ENCODE measurements at regions not wholly inside any gene's neighbourhood (a gene's known extent, or its start where the extent isn't known, plus 50 kb on each side); places are given as distances from the start of the nearest gene placed in this dataset.

DNA sequence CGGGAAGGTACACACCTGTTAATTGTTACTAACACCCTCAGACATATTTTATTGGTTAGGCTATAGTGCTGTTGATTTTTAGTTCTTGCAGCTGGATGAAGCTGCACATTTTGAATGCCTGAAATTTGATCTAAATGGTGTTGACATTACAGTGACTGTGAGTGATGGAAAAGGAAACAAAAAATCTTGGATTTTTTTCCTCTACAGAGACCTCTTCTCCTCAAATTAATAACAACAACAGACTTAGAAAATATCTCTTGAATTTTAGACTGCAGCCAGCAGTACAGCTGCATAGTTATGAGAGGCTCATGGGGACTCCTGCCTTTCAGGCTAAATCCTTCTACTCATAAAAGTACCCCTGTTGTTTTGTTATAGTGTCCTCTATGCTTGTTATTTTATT, 500.5 kb upstream of the SPRY2 start (continued):
- TF ChIP-seq, protein P1, sequence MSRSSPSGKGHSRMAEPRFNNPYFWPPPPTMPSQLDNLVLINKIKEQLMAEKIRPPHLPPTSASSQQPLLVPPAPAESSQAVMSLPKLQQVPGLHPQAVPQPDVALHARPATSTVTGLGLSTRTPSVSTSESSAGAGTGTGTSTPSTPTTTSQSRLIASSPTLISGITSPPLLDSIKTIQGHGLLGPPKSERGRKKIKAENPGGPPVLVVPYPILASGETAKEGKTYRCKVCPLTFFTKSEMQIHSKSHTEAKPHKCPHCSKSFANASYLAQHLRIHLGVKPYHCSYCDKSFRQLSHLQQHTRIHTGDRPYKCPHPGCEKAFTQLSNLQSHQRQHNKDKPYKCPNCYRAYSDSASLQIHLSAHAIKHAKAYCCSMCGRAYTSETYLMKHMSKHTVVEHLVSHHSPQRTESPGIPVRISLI (tag by site-specific recombination; IDR thresholded peaks at IDR 0.05): no peak
- TF ChIP-seq, protein P2, sequence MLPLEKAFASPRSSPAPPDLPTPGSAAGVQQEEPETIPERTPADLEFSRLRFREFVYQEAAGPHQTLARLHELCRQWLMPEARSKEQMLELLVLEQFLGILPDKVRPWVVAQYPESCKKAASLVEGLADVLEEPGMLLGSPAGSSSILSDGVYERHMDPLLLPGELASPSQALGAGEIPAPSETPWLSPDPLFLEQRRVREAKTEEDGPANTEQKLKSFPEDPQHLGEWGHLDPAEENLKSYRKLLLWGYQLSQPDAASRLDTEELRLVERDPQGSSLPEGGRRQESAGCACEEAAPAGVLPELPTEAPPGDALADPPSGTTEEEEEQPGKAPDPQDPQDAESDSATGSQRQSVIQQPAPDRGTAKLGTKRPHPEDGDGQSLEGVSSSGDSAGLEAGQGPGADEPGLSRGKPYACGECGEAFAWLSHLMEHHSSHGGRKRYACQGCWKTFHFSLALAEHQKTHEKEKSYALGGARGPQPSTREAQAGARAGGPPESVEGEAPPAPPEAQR (tag by site-specific recombination; IDR thresholded peaks at IDR 0.05): no peak
- no peak for TF ChIP-seq ZNF16 (tag by site-specific recombination; IDR thresholded peaks at IDR 0.05; ENCODE audit: low read depth)
- TF ChIP-seq ZNF302 (tag by site-specific recombination; IDR thresholded peaks at IDR 0.05; ENCODE audit: low read depth): no peak
- TF ChIP-seq ZNF610 (tag by site-specific recombination; IDR thresholded peaks at IDR 0.05; ENCODE audit: borderline replicate concordance): no peak
- TF ChIP-seq ZNF549 (tag by site-specific recombination; IDR thresholded peaks at IDR 0.05): no peak
- TF ChIP-seq, protein P3, sequence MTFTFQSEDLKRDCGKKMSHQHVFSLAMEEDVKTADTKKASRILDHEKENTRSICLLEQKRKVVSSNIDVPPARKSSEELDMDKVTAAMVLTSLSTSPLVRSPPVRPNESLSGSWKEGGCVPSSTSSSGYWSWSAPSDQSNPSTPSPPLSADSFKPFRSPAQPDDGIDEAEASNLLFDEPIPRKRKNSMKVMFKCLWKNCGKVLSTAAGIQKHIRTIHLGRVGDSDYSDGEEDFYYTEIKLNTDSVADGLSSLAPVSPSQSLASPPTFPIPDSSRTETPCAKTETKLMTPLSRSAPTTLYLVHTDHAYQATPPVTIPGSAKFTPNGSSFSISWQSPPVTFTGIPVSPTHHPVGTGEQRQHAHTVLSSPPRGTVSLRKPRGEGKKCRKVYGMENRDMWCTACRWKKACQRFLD (tag by site-specific recombination; IDR thresholded peaks at IDR 0.05): no peak
- TF ChIP-seq RBAK (tag by site-specific recombination; IDR thresholded peaks at IDR 0.05): no peak
- TF ChIP-seq, protein P4, sequence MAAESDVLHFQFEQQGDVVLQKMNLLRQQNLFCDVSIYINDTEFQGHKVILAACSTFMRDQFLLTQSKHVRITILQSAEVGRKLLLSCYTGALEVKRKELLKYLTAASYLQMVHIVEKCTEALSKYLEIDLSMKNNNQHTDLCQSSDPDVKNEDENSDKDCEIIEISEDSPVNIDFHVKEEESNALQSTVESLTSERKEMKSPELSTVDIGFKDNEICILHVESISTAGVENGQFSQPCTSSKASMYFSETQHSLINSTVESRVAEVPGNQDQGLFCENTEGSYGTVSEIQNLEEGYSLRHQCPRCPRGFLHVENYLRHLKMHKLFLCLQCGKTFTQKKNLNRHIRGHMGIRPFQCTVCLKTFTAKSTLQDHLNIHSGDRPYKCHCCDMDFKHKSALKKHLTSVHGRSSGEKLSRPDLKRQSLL (tag by site-specific recombination; IDR thresholded peaks at IDR 0.05): no peak
- TF ChIP-seq ZNF19 (tag by site-specific recombination; IDR thresholded peaks at IDR 0.05; ENCODE audit: low read depth): no peak
- no peak for TF ChIP-seq ZNF830 (tag by site-specific recombination; IDR thresholded peaks at IDR 0.05; ENCODE audit: low read depth)
- no peak for TF ChIP-seq ZNF391 (tag by site-specific recombination; IDR thresholded peaks at IDR 0.05; ENCODE audit: borderline replicate concordance, low read depth)
- no peak for TF ChIP-seq SP7 (tag by site-specific recombination; IDR thresholded peaks at IDR 0.05)

DNA sequence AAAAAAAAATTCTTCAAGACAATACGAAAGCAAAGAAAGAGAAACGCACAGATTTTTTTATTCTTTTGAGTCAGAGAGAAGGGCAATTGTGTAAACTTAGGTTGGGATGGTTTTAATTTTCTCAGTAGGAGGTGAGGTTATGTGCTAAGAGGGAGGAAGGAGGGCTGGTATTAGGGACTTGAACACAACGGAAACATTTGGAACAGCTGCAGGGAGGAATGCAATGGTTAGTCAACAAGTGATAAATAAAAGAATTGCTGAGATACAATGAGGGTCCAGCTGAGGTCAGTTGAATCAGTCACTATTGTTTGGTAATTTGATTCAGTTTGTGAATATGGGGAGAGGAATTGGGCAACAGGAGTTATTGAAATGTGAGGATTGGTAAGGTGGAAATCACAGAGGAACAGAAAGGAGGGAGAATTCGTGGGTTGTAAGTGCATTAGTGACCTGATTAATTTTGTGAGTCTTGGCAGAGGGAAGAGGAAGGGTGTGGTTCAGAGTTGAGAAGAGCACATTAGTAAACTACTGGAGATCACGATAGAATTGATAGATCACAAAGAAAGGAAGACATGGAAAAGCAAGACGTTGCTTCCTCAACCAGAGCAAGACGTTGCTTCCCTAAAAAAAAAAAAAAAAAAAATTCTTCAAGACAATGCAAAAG, 499.5 kb upstream of the SPRY2 start:
- peak; percentile 59; the same call in 1 of the 2 replicates for TF ChIP-seq TRIM28 (IDR thresholded peaks at IDR 0.05; ENCODE audit: borderline replicate concordance, low read length)
- TF ChIP-seq ZNF514 (tag by site-specific recombination; IDR thresholded peaks at IDR 0.05): no peak
- Histone ChIP-seq H3K36me3 (ENCODE audit: control insufficient read depth in 2 of 2, insufficient read depth in 1 of 2, low read length in 2 of 2) (no peaks in the 10 kb centered on the region), H3K27ac (ENCODE audit: extremely low read depth, low read depth, low read length) (no peak overlapping the region), H3K9me3 (ENCODE audit: control insufficient read depth, insufficient read depth, low read depth, low read length) (no peaks in the 10 kb centered on the region), H3K4me3 (ENCODE audit: low read depth, low read length) (no peak overlapping the region), H3K4me1 (ENCODE audit: control insufficient read depth, insufficient read depth, low read length) (no peaks in the 10 kb centered on the region)
- CTCF ChIA-PET: no interaction called here
- POLR2A ChIA-PET: no interaction called here

DNA sequence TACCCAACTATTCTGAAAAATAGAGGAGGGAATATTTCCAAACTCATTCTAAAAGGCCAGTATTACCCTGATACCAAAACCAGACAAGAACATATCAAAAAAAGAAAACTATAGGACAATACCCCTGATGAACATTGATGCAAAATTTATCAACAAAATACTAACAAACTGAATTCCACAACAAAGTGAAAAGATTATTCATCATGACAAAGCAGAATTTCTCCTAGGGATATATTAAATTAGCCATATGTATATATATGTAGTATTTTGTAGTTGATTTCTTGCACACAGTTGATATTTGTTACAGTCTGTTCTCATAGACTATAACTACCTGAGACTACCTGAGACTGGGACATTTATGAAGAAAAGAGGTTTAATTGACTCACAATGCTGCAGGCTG, 495.0 kb upstream of the SPRY2 start:
- CTCF ChIA-PET: no interaction called here
- TF ChIP-seq, protein P5, sequence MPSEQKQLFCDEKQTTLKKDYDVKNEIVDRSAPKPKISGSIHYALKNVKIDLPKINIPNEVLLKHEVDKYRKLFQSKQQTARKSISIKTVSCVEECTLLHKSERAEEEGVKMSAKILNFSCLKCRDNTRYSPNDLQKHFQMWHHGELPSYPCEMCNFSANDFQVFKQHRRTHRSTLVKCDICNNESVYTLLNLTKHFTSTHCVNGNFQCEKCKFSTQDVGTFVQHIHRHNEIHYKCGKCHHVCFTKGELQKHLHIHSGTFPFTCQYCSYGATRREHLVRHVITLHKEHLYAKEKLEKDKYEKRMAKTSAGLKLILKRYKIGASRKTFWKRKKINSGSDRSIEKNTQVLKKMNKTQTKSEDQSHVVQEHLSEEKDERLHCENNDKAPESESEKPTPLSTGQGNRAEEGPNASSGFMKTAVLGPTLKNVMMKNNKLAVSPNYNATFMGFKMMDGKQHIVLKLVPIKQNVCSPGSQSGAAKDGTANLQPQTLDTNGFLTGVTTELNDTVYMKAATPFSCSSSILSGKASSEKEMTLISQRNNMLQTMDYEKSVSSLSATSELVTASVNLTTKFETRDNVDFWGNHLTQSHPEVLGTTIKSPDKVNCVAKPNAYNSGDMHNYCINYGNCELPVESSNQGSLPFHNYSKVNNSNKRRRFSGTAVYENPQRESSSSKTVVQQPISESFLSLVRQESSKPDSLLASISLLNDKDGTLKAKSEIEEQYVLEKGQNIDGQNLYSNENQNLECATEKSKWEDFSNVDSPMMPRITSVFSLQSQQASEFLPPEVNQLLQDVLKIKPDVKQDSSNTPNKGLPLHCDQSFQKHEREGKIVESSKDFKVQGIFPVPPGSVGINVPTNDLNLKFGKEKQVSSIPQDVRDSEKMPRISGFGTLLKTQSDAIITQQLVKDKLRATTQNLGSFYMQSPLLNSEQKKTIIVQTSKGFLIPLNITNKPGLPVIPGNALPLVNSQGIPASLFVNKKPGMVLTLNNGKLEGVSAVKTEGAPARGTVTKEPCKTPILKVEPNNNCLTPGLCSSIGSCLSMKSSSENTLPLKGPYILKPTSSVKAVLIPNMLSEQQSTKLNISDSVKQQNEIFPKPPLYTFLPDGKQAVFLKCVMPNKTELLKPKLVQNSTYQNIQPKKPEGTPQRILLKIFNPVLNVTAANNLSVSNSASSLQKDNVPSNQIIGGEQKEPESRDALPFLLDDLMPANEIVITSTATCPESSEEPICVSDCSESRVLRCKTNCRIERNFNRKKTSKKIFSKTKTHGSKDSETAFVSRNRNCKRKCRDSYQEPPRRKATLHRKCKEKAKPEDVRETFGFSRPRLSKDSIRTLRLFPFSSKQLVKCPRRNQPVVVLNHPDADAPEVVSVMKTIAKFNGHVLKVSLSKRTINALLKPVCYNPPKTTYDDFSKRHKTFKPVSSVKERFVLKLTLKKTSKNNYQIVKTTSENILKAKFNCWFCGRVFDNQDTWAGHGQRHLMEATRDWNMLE (tag by site-specific recombination; conservative IDR thresholded peaks at IDR 0.05; ENCODE audit: low read depth): no peak
- TF ChIP-seq ZSCAN30 (tag by site-specific recombination; IDR thresholded peaks at IDR 0.05) (no peak), GLI2 (tag by site-specific recombination; IDR thresholded peaks at IDR 0.05; ENCODE audit: borderline replicate concordance, low read depth) (no peak), ZNF341 (tag by site-specific recombination; IDR thresholded peaks at IDR 0.05; ENCODE audit: low read depth) (no peak), ZNF629 (tag by site-specific recombination; IDR thresholded peaks at IDR 0.05) (no peak), ZNF311 (tag by site-specific recombination; IDR thresholded peaks at IDR 0.05; ENCODE audit: borderline replicate concordance) (no peak)

More for the DNA sequence above, 495.0 kb upstream of the SPRY2 start:
- no peak overlapping the region for H3K4me3 ChIP-seq (ENCODE audit: low read depth, low read length)
- no peak overlapping the region for H3K27ac ChIP-seq (ENCODE audit: extremely low read depth, low read depth, low read length)
- no peaks in the 10 kb centered on the region for H3K9me3 ChIP-seq (ENCODE audit: control insufficient read depth, insufficient read depth, low read depth, low read length)
- no peaks in the 10 kb centered on the region for H3K36me3 ChIP-seq (ENCODE audit: control insufficient read depth in 2 of 2, insufficient read depth in 1 of 2, low read length in 2 of 2)
- POLR2A ChIA-PET: no interaction called here
- H3K4me1 ChIP-seq (ENCODE audit: control insufficient read depth, insufficient read depth, low read length): no peaks in the 10 kb centered on the region
